HG03378 (cell line): ENCODE measurements at regions not wholly inside any gene's neighbourhood (a gene's known extent, or its start where the extent isn't known, plus 50 kb on each side); places are given as distances from the start of the nearest gene placed in this dataset.

ENCODE experiments used
- ATAC-seq: cut with Tn5 transposase; IDR thresholded peaks from one replicate; pipeline ENCODE4 v1.9.1; 2021; ENCODE audit warnings: mild to moderate bottlenecking, moderate library complexity; ENCODE audit not compliant: unreplicated experiment

DNA sequence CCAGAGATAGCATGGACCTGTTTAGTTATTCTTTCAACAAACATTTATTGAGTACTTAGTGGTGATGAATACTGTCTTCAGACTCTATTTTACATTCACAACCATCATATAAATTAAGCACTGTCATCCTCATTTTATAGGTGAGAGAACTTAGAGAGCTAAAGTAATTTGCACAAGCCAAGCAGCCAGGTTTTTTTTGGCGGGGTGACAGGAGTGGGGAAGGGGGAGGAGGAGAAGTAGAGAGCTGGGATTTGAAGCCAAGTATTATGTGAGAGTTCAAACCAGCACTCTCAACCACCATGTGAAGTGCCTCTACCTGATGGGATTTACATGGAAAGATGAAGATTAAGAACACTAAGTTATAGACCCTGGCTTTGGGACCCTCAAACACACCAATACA is 547.4 kb upstream of the IL12A start:
- ATAC-seq = no peak

DNA sequence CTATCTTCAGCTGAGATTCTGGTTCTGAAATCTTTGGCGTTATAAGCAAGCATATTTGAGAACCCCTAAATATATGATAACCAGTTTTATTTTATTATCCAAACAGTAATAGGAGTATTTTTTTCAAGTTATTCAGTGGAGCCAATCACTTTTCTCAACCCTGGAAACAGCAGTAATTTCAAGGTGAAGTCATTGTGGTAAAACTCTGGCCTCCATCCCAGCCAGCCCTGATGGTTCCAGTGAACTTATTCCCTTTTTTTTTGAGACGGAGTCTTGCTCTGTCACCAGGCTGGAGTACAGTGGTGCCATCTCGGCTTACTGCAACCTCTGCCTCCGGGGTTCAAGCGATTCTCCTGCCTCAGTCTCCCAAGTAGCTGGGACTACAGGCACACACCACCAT is 545.4 kb upstream of the IL12A start:
- no peak for ATAC-seq

DNA sequence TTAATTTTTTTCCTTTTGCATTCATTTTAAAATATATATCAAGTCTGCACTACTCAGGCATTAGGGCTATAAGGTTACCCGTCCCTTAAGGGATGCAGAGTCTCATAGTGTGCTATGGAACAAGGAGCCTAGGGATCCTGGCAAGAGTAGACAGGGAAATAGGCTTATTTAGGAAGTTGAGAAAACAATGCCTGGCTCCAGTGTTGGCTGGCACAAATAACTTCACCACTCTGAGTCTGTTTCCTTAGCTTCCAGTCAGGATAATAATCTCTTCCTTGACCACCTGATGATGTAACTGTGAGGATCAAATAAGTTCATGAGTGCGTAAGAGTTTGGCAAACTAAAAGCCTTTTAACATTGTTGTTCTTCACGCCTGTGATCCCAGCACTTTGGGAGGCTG is 540.8 kb upstream of the IL12A start:
- no peak for ATAC-seq

DNA sequence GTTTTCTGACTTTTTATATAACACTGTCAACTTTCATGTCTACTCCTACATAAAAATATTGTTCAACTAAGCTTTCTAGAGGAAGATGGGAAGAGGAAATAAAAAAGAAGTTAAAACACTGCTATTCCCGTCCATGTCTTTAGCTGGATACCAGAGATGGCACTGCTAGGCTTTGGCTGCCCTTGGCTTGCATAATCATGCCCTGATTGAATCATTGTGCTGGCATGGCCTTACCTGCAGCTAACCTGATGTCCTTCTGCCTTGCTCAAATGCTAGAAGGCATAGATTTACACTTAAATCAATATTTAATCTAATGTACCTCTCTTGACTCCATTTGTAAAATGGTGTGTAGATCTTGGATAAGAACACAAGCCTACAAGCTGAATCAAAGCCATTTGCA is 539.7 kb upstream of the IL12A start:
- no peak for ATAC-seq

DNA sequence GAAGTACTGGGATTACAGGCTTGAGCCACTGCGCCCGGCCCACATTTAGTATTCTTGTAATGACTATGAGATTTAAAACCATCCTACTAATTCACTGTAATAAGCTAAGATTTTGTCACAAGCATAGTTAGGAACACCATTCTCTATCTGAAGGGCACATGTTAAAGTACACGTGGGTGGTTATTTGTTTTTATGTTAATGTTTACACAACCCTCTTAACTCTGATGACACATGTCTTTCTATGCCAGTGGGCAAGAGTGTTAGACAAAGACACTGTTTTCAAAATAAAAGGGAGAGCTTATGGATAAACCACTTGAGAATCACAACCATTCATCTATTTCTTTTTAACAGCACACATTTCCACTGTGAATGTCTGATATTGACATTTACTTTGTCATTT is 537.6 kb upstream of the IL12A start:
- no peak for ATAC-seq

DNA sequence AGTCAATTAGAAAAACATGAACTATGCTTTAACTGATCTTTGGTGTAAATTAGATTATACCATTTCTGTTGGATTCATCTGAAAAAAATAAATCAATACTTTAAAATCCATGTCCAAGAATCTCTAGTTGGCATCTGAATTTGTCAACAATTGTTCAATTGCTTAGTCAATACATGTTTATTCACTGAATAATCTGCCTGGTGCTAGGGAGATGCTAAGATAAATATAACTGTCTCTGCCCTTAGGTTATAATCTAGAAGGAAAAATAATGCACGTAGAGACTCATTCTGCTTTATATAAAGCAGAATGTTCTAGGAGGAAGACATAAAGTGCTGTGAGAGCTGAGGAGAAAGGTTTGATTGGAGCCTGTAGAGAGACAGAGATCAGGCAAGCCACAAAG is 537.2 kb upstream of the IL12A start:
- ATAC-seq = no peak

DNA sequence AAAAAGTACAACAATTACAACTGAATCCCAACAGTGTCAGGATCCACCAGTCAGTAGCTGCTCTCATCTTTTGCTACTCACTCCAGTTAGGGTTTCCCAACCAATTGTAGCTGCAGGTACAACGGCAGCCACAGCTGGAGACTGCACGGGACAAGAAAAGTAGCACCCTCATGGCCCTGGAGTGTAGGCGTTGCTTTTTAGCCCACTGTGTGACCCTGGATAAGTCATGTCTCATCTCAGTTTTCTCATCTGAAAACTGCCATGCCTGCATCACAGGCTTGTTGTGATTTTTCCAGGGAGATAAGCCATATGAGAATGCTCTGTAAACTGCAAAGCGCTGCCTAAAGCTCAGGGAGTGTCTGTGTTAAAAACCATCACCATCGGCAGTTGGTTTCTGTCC is 535.6 kb upstream of the IL12A start:
- ATAC-seq = no peak

DNA sequence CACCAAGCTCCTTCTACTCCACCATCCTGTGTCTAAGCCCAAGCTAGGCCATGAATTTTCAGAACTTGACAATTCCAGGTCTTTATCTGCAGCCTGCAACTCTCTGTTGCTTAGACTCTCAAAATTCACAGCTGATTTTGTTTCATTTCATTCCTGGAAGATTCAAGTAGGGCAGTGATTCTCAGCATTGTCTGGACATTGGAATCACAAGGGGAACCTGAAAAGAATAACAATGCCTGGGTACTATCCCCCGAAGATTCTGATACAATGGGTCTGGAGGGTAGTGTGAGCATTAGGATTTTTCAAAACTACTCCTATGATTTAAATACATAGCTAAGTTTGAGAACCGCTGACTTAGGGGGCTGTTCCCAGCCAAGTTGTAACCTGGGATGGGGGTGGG is 534.7 kb upstream of the IL12A start:
- no peak for ATAC-seq

DNA sequence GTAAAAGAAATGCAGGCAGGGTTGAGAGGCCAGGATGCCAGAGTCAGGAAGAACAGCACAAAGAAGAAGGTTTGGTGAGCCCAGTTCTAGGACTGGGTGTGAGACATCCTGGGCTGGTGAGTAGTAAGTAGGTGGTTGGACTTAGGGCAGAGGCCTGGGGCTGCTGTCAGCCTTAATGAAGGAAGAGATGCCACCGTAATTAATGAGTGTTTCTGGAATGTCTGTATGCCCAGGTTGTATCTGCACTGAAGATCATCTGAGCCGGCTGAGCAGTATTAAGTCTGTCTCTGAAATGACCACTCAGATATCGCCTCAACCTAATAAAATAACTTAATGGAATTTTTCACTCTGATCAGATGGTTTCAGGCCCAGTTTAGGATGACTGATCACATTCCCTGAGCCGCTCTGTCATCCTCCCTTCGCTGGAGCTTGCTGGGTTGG is 532.9 kb upstream of the IL12A start:
- no peak for ATAC-seq

DNA sequence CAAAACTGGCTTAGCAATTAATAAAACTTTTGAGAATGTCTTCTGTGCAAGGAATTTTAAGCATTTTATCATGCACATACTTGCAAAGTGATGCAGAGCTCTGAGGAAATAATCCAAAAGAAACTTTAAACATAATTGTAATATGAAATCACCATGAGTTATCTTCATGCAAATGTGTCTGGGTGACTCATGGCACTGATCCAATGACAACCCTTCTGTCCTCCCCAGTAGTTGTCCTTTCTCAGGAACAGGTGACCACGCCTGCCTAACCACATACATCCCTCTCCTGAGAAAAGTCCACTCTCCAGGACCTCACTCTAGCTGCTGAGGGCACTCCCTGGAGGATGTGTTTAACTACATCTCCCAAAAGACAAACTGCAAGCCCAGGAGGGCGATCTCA is 530.6 kb upstream of the IL12A start:
- no peak for ATAC-seq

DNA sequence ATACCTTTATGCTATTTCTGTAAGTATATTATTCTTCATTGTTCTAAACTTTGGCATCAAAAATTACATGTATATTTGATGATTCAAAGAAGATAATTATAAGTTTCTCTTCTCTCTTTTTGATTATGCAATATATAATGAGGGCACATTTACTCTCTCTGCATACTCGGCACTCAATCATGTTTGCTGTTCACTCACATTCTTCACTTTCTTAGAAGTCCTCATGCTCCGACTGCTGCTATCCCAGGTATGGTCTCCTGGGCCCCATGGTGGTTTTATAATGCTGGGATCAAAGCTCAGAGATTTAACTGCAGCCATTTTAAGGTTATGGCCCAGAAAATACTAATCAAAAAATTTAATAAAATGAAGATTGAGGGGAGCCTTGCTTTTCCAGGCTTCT is 529.7 kb upstream of the IL12A start:
- no peak for ATAC-seq

DNA sequence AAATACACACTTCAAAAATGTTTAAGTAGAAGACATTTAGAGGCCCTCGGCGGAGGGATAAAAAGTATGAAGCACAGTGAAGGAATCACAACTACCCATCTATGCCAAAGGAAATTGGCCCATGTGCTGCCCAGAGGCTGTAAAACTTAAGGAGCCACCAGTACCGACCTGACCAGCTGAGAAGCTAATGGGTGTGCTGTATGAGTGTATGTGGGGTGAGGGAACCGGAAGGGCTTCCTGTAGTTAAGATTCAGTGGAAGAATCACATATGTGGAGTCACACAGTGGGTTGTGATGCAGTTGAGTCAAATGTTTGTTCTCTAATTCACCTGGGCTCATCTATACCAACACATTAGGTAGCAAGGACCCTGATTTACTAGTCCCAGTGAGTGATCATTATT is 516.0 kb upstream of the IL12A start:
- no peak for ATAC-seq

DNA sequence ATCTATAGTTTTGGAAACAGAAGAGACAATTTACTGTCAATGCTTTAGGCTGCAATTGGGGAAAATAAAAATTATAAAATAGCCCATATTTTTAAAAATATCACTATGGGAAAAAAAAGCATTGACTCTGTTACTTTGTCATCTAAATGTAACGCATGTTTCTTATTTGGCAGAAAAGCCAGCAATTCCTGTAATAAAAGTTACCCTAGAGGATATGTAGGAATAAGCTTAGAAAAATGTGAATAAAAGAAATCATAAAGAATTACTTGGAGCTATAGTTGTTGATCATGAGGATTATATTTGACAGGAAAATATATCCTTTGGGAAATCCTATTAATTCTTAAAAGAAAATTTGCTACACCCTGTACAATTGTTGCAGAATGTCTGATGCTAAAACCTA is 515.4 kb upstream of the IL12A start:
- ATAC-seq = no peak

DNA sequence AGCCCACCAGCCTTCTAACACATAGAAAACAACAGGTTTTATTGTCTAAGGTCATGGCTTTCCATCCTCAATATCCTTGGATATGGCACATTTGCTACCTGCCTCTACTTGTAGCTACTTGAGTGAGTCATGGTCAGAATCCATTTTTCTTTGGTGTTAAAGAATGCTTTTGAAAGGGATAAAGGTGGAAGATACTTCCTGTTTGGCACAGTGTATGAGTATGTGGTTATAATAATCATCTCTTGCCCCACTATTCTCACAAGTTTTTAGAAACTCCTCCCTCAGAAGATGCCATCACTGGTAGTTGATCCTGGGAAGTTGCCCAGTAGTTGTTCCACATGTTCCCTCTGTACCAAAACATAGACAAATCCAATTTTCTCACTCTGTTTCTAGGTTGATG is 508.6 kb upstream of the IL12A start:
- ATAC-seq = no peak

DNA sequence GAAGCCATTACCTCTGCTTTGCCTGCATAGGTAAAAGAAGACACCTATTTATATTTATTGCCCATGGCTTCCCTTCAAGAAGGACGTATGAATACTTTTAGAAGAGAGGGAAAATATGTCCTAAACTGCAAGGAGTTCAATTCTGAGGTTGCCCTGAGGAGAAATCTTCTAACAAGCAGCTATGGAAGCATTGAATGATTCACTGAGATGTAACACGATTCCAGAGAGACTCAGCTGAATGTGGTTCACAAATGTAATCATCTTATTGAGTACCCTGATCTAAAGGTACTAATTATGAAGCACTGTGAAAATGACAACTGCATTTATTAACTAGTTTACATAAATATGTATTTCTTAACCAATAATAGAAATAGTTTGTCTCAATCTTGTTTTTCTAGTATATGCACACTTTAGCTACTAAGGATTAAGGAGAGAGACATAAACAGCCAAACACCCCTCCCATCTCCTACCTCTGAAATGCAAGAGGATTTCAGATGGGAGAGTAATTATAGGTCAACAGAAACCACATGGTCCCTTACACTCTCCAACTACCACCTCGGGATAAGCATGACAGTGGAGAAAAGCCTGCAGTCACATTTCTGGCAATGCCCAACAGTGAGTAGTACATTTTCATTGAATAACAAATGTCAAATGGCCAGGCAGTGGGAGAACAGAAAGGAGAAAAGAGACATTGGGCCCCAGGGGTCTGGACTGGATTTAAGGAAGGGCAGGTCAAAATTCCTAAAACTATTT is 506.2 kb upstream of the IL12A start:
- ATAC-seq = no peak

DNA sequence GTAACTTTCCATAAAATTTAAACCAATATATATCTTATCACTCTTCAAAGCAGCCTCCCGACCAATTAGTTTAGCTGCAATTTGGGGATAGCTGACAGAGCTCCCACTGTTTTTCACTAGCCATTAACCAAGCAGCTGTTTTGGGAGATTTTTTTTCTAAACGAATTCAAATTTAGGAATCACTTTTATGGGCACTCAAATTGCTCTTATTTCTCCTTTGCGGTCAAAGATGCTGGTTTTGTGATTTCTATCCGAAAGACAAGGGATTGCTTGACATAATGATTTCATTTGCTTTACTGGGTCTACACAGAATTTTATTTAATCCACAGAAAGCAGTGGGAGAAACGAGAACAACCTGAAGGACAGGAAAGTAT is 505.7 kb upstream of the IL12A start:
- no peak for ATAC-seq

DNA sequence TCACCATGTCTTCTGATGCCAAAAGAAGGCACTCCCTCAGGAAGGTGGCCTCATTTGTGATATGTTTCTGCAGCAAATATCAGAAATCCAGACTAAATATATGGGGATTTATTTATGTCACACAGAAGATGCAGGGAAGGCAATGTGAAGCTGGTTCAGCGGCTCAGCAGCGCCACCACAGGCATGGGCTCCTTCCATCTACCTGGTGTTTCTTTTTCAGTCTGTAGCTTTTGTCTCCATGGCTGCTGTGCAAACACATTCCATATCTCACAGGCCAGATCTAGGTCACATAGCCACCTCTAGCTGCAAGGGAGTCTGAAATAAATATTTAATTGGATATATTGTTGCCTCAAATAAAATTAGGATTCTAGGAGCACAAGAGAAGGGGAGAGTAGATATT is 502.1 kb upstream of the IL12A start:
- no peak for ATAC-seq

DNA sequence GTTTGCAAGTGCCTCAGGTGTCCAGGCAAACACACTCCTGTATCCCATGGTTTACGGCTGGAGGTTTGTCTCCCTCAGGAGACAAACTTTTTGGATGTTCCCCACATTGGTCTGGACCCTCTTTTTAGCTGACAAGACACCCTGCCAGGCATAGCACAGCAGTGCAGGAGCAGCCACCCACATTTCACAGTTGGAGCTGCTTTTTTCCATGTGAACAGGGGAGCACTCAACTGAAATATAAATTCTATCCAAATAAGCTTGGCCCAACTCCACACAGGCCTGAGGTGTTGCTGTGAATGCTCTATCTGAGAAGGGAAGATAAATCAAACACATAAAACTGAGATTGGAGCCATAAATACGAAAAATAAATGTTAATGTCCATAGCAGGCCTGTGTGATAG is 501.3 kb upstream of the IL12A start:
- ATAC-seq = no peak

DNA sequence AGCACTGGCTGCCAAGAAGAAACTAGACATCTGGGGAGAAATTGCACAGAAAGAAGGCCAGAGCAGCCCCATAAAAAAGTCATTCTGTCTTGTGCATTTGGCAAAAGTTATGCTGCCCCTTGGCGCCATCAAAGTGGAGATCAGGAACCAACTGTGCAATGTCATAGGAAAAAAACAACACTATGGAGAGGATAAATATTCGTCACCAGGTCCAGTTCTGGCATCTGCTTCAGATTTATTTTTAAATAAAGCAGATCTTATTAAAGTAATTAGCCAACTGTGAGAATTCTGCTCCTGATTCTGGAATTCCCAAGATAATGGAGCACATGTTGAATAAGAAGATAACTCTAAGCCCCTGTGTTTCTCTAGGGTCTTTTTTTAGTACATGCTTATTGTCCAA is 500.0 kb upstream of the IL12A start:
- no peak for ATAC-seq

DNA sequence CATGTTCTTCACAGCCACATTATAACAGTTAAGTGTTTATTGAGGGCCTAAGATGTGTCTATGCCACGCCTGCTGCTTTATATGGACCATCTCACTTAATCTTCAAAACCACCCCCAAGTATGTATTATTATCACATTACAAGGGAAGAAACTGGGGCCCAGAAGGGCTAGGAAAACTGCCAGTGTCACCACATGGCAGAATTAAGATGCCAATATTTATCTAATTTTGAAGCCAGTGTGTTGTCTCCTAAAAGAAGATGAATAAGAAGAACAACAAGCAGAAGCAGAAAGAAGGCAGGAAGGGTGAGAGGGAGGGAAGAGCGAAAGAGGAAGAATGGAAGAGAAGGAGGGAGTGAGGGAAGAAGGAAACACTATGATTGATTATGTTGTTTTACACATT is 491.3 kb upstream of the IL12A start:
- no peak for ATAC-seq

DNA sequence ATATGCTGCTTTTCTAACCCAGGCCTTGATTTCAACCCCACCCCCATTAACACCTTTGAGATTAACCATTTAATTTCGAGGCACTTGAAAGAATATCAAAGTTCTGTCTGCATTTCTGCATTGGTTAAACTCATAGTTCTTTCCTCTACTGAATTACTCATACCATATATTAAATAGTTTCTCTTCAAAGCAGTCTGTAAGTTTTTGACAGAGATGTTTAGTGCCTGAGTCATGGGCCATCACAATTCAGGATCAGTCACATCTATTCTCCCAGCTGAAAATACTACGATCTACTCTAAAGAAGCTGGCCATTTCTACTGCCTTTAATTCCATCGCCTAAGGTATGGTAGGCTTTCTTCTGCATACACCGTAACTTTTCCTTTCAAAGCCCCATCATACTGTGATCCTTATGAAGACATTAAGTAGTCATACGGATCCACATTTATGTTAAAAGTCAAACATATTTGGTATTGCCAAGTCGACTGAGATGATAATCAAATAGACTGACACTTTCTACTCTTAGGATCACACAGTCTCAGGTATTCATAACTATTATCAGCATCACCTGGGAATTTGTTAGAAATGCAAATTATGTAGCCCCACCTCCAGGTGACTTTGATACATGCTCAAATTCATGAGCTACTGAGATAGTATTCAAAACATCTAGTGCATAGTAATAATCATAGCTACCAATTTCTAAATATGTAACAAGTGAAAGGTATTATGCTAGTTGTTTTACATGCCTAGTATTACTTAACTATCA is 489.4 kb upstream of the IL12A start:
- no peak for ATAC-seq

DNA sequence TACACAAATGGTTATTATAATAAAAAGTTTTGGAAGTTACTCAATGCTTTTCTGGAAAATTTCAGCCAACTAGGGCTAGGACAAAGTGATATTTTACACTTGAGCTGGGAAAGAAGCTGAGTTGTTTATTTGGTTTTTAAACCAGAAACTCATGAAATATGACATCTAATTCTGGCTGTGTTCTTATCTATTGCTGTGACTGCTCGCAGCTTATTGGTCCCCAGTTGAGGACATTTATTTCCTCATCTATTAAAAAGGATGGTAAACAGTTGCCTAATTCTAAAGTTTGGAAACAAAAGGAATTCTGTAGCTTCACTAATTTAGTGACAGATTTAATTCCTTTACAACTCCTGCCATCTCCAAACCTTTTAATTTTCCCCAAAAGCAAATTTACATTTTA is 487.6 kb upstream of the IL12A start:
- ATAC-seq = no peak

DNA sequence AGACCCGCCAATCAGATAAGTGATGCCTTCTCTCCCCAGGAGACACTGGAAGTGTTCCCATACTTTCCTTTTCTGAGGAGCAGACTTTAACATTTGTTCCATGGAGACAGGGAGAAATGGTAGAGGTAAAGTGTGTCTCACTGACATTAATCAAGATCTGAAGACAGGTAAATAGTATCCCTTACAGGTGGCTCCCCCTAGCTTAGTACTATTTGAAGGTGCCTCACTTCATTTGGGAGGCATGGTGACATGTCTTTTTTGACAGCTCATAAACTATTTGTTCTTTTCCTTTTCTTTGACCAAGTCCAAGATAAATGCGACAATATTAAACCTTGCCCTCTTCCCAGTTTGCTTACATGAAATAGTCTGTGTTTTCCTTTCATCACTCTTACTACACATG is 485.6 kb upstream of the IL12A start:
- no peak for ATAC-seq
